PFSK-1 (cell line): ENCODE measurements at regions not wholly inside any gene's neighbourhood (a gene's known extent, or its start where the extent isn't known, plus 50 kb on each side); places are given as distances from the start of the nearest gene placed in this dataset.

Source experiments
- FOXP2 ChIP-seq: optimal IDR thresholded peaks from 2 replicates; pipeline ENCODE3; 2011; ENCODE audit warnings: borderline replicate concordance, control low read depth, inconsistent platforms; ENCODE audit not compliant: insufficient read depth; ENCODE audit errors: extremely low read length, extremely low read depth
- POLR2AphosphoS5 ChIP-seq: IDR thresholded peaks from 2 replicates; pipeline ENCODE4 v1.6.1; 2012; ENCODE audit warnings: low read depth, mild to moderate bottlenecking, control low read depth, low read length, moderate library complexity
- SIN3A ChIP-seq: IDR thresholded peaks from 2 replicates; pipeline ENCODE4 v1.6.1; 2012; ENCODE audit warnings: mild to moderate bottlenecking, low read length, moderate library complexity, borderline replicate concordance; ENCODE audit not compliant: insufficient read depth
- TAF1 ChIP-seq: IDR thresholded peaks from 2 replicates; pipeline ENCODE4 v1.6.1; 2012; ENCODE audit warnings: low read length, control low read depth, borderline replicate concordance; ENCODE audit not compliant: insufficient read depth
- TF ChIP-seq, protein P1 (sequence below), 2 experiments: IDR thresholded peaks; 2 replicates each; pipeline versions ENCODE4 v1.6.1 to v1.8.0; 2011 to 2012; ENCODE audit warnings: low read depth in 2 of 2, low read length in 2 of 2, control low read depth in 1 of 2, inconsistent platforms in 1 of 2, mild to moderate bottlenecking in 1 of 2, moderate library complexity in 1 of 2; ENCODE audit not compliant: insufficient read depth in 1 of 2

DNA sequence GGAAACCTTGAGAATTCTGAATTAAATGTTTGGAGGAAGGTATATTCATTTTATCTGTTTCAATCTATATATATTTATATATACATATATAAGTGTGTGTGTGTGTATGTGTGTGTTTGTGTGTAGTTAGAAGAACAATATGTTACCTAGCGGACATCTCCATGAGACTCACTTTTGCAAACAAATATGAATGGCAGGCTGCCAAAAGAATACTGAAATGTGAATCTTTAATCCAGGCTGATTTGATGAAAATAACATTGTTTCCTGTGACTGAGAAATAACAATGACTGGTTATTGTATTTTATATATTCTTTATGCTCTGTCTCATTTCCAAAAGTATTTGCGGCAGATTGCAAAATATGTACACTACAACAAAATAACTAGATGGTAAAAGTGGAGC lies 255.5 kb upstream of the TGFBR2 start:
- TF ChIP-seq TAF1 (no peak), SIN3A (no peak), FOXP2 (no peak), POLR2AphosphoS5 (no peak)
- TF ChIP-seq, protein P1, sequence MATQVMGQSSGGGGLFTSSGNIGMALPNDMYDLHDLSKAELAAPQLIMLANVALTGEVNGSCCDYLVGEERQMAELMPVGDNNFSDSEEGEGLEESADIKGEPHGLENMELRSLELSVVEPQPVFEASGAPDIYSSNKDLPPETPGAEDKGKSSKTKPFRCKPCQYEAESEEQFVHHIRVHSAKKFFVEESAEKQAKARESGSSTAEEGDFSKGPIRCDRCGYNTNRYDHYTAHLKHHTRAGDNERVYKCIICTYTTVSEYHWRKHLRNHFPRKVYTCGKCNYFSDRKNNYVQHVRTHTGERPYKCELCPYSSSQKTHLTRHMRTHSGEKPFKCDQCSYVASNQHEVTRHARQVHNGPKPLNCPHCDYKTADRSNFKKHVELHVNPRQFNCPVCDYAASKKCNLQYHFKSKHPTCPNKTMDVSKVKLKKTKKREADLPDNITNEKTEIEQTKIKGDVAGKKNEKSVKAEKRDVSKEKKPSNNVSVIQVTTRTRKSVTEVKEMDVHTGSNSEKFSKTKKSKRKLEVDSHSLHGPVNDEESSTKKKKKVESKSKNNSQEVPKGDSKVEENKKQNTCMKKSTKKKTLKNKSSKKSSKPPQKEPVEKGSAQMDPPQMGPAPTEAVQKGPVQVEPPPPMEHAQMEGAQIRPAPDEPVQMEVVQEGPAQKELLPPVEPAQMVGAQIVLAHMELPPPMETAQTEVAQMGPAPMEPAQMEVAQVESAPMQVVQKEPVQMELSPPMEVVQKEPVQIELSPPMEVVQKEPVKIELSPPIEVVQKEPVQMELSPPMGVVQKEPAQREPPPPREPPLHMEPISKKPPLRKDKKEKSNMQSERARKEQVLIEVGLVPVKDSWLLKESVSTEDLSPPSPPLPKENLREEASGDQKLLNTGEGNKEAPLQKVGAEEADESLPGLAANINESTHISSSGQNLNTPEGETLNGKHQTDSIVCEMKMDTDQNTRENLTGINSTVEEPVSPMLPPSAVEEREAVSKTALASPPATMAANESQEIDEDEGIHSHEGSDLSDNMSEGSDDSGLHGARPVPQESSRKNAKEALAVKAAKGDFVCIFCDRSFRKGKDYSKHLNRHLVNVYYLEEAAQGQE (IDR thresholded peaks at IDR 0.05; ENCODE audit: insufficient read depth in 1 of 2, low read depth in 2 of 2, low read length in 2 of 2), result no peak

DNA sequence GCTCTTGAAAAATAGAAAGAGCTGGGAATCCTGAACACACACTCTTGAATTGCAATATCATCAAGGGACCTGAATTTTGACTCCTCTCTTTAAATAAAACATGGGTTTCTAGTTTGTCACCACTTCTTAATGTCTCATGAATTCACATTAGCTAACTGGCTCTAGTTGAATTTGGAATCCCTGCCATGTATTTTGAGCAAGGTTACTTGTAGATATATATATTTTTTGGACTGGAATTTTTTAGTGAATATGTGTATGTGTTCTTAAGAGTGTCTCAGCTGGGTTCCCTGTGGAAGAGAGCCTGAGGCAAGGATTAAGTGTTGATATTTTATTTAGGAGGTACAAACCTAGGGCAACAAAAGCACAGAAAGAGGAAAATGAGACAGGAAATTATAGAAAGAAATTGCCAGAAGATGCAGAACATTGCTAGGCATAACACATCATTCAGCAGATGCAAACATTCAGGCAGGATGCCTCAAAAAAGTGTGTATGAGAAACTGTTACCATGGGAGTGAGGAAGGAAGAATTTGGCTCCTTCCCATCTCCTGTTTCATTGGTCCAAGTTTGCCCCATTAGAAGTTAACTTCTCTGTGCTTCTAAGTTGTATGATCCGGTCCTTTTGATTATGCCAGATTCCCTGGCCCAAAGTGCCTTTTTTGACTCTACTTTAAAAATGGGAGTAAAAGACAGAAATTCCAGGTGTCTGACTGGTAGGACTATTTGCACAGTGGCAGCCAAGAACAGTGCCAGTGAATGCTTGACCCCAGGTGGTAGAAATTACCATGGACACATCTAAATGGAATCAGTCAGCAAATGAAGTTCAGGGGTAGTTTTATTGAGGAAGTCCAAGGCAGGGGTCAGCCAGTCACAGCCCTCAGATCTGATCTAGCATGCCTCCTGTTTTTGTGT lies 253.7 kb upstream of the TGFBR2 start:
- TF ChIP-seq SIN3A, result no peak
- TF ChIP-seq, protein P1 (IDR thresholded peaks at IDR 0.05; ENCODE audit: insufficient read depth in 1 of 2, low read depth in 2 of 2, low read length in 2 of 2), result no peak
- no peak for TF ChIP-seq FOXP2
- no peak for TF ChIP-seq TAF1
- no peak for TF ChIP-seq POLR2AphosphoS5

DNA sequence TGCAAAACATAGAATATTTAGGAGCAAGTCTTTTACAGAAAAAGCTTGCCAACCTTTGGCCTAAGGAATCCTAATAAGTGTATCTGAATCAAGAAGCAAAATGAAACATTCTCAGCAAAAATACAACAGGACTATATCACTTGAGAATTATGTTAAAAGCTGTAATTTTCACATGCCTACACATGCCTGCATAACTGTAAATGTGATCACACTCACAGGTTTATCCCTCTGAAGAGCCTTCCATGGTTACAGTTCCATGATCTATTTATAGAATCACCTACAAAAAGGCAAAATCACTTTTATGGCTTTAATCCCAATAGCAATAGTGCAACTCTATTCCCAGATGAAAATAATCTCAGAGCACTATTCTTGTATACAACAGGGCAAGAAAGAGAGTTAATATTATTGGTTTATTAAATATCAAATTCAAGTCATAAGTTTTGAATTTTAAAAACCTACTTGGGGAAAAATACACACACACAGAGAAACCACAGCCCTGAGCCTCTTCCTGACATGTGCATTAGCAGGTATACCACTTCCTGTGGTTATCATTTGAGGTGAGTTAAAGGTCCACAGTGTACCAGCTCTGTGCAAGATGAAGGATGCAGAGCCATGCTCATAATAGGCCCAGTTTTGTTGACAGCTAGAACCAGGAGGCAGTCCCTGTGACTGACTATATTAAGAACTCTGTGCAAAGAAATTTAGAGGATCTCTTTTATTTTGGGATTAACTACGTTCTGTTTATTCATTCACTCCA lies 252.5 kb upstream of the TGFBR2 start:
- TF ChIP-seq TAF1, result no peak
- no peak for TF ChIP-seq FOXP2
- TF ChIP-seq POLR2AphosphoS5, result no peak
- TF ChIP-seq SIN3A, result no peak
- TF ChIP-seq, protein P1 (IDR thresholded peaks at IDR 0.05; ENCODE audit: insufficient read depth in 1 of 2, low read depth in 2 of 2, low read length in 2 of 2), result no peak

DNA sequence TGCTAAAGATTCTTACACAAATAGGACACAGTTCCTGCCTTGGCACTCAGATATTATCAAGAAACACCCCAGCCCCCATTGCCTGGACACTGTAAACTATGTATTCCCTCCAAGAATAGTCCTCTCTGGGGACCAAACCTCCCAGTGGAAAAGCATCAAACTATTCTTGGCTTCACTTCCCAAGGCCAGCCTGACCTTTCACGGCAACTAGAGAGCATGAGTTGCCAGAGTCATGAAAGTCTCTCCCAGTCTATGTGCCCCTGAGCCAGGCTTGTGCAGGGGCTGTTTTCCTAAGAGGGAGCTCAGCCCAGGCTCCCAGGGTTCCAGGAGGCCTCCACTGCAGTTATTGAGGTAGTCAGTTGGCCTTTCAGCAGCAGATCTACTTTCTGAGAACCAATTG lies 251.9 kb upstream of the TGFBR2 start:
- TF ChIP-seq TAF1 (no peak), FOXP2 (no peak), SIN3A (no peak), POLR2AphosphoS5 (no peak)
- TF ChIP-seq, protein P1 (IDR thresholded peaks at IDR 0.05; ENCODE audit: insufficient read depth in 1 of 2, low read depth in 2 of 2, low read length in 2 of 2), result no peak
